Activated effector memory CD4-positive, alpha-beta T cell treated with Interleukin-2 at 50 U/mL for 16 hours (primary cell): ENCODE measurements at regions not wholly inside any gene's neighbourhood (a gene's known extent, or its start where the extent isn't known, plus 50 kb on each side); places are given as distances from the start of the nearest gene placed in this dataset.

Experiments
- DNase-seq: peaks from one replicate; pipeline ENCODE4 v3.0.0-alpha.2; 2020

DNA sequence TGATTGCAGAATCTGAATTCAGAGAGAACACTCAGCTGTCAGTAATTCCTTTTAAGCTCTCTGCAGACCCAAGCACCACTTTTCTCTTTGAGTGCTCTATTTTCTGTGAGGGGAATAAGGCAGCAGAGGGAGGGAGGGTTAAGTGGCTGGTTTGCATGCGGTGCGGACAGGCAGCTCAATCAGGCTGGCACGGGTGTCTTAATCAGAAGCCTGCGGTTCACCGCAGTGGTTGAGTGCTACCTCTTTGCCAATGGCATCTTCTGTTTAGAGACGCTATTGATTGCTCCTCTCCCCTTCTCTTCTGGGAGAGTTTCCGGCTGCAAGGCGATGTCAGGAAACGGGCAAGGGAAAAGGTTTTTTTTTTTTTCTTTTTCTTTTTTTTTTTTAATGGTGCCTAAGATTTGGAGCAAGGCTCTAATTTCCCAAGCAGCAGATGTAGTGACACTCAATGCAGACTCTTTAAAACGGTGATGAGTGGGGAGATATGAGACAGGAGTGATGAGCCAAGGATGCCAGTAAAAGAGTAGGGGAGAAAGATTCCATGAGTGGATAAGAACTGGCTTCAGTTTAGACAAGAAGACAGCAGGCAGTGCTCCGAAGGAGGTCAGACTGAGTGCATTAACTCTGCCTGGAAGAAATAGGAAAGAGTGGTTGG, 533.7 kb upstream of the SEL1L start:
- no peak for DNase-seq

DNA sequence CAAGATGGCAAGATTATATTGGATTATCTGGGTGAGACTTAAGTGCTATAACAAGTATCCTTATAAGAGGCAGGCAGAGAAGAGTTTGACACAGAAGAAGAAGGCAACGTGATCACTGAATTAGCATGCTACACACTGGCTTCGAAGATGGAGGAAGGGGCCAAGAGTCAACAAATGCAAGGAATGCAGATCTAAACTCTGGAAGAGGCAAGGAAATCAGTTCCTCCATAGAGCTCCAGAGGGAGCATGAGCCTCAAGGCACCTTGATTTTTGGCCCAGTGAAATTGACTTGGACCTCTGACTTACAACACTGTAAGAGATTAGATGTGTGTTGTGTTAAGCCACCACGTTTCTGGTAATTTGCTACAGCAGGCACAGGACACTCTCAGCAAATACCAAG, 536.4 kb upstream of the SEL1L start:
- no peak for DNase-seq

DNA sequence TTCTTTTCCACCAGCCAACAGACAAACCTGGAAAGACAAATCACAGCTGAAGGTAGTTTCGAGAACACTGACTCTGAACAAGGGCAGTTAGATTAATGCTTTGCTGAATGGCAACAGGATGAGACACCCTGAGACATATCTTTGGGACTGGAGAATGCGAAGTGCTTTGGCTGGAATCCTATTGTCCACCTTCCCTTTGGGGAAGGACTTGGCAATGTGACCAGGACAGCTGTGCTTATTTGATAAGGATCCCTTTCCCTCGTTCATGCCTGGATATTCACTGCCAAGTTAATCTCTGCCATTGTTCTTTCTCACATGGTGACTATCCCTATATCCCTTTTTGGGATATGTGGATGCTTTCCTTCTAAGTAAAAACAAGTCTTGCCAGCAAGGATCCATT, 537.1 kb upstream of the SEL1L start:
- no peak for DNase-seq

DNA sequence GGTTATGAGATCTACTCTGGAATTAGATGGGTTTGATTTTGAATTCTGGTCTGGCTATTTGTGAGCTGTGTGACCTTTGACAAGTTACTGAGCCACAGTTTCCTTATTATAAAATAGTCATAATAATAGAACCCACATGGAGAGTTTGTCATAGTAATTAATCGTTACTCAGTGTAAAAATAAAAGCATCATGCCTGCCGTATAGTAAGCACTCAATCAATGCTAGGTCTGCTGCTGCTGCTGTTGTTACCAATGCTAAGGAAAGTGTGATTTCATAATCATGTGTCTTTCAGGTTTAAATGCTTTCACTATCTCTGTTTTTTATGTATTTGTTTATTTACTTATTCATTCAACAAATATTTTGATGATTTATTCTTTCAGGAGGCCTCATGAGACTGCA, 539.9 kb upstream of the SEL1L start:
- no peak for DNase-seq

DNA sequence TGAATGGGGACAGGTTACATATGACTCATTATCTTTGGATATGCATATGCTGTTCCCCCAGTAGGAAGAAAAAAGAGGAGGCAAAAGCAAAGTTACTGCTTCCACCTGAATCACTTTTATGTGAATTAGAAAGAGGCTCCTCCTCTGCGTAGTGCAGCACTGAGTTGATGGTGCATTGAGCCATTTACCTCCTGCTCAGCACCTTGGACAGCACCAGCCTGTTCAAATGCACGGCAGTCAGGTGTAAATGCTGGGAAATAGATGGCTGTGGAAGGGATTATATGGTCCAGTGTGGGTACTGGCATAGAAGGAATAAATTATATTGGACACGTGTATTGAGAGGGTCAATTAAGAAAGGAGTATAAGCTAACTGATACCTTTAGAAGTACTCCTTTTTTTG, 541.9 kb upstream of the SEL1L start:
- DNase-seq, result no peak

DNA sequence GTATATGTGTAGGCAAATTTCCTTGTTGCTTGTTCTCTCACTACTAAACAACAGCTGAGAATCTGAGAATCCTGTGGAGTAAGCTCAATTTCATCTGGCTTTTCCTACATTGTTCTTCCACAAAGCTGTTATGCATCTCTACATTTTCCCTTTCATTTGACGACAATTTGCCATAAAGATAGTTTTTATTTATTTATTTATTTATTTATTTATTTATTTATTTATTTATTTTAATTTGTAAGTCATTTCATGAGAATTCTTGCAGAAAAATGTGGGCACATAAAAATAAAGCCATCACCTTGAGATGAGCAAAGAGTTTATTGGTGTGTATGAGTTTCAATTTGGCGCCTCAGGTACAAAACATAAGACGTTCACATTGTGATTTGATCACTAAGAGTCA, 545.9 kb upstream of the SEL1L start:
- DNase-seq, result no peak

DNA sequence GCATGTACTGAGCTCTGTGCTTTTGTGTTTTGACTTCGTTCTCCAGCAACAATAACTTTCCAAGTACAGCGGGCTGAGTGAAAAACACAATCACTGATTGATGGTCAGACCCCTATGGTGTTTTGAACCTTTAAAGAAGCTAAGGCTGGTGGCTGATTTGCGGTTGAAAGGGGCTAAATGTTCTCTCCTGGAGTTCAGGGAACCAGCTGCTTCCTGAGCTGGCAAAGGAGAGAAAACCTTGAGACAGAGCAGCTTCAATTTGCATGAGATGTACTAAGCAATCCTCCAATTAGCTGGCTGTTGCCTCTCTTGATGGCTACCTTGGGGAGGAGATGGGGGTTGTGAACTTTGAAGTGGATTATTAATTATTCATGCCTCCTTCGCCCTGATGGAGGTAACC, 546.7 kb upstream of the SEL1L start:
- DNase-seq, result no peak

DNA sequence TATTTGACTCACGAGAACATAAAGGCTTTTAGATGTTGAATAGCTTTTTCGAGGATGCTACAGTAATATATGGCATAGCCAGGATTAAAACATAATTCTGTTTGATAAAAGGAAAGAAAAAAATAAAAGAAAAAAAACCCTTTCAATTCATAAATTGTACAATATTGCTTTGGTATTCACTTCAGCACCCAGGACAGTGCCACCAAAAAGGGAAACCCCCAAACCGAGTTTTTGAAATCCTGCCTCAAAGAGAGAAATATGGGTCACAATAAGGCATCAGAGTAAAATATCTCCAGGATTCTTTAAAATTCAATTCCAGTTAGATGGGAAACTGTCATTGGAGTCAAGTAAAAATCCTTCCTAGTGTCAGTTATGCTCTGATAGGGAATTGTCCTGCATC, 551.2 kb upstream of the SEL1L start:
- no peak for DNase-seq

DNA sequence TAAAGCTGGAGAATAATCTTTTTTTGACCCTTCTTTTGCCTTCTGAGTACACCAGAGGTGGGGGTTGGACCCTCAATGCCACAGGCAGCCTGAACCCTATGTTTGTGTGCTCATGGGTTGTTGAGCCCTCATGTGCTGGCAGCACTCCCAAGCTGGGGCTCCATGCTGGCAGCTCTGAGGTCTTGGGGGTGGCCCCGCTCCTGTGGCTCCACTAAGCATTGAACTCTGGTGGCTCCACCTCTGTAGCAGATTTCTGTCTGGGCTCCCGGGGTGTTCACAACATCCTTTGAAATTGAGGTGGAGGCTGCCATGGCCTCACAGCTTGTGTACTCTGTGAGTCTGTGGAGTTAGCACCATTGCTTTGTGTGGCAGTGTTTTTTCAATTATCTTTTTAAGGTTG, 557.4 kb upstream of the SEL1L start:
- DNase-seq, result no peak

DNA sequence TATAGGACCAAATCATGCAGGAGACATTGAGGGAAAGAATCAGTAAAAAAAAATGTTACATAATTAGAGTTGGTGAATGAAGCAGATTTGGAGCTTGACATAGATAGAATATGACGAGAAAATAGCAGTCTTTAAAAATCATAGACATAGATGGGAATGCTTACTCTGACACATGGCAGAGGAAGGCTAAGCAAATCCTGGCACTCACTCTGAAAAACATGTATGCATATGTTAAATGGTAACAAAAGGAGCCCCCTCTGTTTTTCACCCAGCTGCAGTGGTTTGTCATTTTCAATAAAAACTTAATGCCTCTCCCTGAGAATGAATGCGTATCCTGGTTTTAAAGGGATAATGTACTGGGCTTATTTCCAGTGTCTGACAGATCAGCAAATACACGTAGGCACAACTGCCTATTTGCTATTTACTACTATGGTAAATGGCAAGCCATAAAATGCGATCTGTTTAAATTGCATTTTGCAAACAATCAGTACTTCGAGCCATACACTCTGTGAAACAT, 561.2 kb upstream of the SEL1L start:
- DNase-seq, result no peak

DNA sequence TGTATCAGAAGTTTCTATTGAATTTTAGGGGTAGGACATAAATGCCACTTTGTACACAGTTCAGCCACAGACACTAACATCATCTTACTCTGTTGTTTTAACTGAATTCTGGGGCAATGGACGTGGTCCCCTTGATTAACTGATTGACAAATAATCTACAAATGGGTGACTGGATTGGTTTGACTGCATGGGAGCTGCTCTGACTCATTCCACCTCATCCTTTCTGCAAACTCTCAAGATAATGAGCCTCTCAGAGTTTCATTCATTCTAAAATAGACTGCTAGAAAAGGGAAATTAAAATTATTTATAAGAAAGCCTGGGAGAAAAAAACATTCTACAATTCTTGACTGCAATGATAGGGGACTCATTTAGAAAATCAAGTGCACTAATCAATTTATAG, 570.4 kb upstream of the SEL1L start:
- DNase-seq, result no peak

DNA sequence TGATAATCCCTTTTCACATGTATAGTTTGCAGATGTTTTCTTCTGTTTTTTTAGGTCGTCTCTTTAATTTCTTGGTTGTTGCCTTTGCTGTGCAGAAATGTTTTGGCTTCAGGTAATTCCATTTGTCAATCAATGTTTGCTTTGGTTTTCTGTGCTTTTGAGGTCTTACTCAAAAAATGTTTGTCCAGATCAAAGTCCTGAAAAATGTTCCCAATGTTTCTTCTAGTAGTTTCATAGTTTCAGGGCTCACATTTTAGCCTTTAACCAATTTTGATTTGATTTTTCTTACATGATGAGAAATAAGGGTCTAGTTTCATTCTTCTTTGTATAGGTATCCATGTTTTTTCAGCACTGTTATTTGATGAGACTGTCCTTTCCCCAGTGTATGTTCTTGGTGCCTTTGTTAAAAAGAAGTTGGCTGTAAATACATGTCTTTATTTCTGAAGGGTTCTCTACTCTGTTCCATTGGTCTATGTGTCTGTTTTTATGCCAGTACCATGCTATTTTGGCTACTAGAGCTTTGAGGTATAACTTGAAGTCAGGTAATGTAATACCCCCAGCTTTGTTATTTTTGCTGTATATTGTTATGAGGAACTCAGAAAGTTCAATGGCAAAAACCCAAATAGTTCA, 578.7 kb upstream of the SEL1L start:
- no peak for DNase-seq

DNA sequence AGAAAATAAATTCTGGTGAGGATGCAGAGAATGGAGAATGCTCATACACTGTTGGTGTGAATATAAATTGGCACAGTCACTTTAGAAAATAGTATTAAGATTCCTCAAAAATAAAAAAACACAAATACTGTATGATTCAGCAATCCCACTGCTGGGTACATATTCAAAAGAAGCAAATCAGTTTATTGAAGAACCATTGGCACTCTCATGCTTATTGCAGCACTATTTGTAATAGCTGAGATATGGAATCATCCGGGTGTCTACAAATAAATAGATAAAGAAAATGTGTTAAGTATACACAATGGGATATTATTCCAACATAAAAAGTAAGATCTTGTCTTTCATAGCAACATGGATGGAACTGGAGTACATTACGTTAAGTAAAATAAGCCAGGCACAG, 579.4 kb upstream of the SEL1L start:
- no peak for DNase-seq

DNA sequence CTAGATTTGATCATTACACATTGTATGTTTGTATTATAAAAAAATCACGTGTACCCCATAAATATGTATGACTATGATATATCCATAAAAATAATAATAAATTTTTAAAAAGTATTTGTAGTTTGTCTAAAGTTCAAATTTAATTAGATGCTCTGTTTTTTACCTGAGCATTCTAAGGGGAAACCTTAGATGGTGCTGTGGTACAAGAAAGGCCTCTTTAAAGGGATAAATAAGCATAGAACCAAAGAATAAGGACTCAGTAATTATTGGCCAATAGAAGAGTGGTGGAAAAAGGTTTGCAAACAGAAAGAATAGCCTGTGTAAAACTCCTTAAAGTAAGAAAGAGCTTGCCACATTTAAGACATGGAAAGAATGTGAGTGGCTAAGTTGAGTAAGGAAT, 580.1 kb upstream of the SEL1L start:
- no peak for DNase-seq

DNA sequence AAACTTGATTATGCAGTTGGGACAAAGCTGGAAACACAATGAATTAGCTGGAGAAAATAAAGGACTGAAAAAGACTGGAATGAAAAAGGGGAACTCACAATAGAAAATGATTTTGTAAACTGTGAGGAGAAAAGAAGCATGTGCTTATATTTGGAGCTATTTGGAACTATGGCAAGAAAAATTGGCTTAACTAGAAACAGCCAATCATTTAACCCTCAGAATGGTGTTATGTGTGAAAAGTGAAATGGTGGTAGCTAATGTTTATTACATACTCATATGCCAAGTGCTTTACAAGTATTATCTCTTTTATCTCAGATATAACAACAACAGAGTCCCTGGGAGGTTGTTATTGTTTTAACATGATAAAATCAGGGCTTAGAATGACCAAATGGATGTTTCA, 583.1 kb upstream of the SEL1L start:
- no peak for DNase-seq

DNA sequence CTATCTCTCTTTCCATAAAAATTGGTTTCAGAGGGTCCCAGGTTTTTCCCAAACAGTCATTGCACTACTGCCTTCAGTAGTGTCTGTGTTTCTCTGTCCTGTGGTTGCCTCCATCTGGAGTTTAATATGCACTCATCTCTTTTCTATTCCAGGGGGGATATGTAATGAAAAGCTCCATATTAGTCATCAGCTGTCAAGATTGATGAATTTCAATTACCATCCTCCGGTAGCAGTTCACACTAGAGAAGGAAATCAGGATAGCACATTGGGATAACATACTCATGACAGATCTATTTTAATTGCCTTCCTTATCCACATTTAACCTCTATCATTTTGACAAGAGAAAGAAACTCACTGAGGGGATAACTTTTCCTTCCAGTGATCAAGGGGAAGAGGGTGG, 589.0 kb upstream of the SEL1L start:
- no peak for DNase-seq

DNA sequence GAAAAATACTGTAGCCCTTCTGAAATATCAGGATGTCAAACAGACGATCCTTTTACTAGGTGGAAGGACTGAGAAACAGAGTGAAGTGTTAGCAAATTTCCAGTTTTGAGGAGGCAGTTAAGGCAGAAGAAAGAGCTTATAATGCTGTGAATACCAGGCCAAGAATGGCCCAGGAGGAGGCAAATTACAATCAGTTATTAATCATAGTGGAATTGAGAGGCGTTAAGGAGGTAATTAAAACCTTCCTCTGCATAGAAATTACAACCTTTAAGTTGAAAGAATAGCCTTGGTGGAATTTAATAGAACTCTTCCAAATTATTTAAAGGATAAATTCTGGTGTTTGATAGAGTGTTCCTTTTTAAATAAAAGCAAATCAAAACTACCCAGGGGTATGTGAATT, 590.9 kb upstream of the SEL1L start:
- DNase-seq, result no peak

DNA sequence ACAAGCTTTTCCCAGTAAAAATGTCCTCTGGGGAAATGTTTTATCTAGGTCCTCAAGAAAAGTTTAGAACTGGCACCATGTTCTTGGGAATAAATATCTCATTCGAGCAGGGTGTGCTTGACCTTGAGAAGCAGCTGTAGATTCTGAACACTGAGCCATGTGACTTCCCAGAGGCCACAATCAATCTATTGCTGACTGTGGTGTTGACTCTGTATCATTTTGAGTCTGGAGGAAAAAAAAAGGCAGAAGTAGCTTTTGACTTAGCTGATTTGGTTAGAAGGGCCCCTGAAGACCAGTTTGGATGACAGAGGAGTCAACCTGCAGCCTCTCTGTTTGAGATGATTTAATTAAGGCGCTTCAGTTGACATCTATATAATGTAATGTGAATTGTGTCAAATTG, 592.4 kb upstream of the SEL1L start:
- DNase-seq, result no peak

DNA sequence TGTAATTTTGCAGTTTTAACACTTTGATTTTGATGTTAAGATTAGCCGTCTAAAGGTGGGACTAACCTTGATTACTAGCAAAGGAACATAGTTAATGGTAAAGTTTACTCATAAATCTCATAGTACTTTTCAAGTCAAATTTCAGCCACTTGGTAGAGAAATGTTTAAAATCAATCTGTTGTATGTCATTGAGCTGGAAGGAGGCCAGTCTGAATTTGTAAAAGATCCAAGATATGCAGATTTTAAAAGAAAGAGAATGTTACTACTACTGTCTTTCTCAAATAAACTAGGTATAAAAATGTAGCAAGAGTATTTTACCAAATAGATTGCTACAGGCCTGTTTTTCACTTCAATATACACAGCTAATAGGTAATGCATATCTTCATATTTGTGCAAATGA, 600.8 kb upstream of the SEL1L start:
- DNase-seq, result no peak

DNA sequence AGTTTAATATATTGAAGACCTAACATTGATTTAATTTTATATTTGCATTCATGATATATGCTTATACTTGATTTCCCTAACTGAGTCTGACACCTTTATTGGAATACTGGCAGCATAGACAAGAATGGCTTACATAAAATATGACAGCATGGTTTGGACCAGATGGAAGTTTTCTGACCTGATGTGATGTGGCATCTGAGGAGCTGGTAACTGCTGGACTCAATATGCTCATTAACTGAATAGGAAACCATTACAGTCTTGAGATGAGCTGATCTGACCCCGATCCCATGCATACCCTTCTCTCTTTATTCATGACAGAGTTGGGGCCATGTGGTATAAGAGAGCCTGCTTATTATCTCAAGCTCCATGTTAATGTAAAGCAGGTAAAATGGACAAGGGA, 604.8 kb upstream of the SEL1L start:
- no peak for DNase-seq

DNA sequence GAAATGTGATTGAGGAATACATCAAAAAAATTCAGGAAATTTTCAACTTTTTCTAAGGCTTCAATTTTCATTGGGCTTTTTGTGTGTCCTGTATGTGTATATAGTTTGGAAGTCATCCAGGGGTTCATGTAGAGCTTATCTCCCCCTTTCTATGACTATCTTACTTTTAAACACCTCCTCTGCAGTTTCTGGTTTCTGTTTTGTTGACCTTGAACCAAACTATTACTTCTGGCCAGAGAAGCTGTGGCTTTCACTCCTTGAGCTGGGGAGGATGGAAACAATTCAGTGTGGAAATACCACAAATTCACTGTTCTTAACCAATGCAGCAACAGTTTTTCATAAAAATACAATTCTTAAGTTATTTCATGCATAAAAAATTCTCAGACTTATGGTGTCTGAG, 613.2 kb upstream of the SEL1L start:
- DNase-seq, result no peak

DNA sequence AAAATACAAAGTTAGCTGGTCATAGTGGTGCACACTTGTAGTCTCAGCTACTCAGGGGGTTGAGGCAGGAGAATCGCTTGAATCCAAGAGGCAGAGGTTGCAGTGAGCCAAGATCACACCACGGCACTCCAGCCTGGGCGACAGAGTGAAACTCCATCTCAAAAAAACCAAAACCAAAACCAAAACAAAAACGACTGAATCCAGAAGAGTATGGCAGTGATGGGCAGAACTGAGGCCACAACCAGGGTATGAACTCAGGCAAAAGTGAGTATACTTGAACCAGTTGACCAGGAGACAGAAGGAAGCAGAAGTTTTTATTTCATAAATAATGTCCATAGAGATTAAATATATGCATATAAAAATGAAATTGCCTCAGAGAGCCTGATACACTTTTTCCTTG, 620.0 kb upstream of the SEL1L start:
- no peak for DNase-seq

DNA sequence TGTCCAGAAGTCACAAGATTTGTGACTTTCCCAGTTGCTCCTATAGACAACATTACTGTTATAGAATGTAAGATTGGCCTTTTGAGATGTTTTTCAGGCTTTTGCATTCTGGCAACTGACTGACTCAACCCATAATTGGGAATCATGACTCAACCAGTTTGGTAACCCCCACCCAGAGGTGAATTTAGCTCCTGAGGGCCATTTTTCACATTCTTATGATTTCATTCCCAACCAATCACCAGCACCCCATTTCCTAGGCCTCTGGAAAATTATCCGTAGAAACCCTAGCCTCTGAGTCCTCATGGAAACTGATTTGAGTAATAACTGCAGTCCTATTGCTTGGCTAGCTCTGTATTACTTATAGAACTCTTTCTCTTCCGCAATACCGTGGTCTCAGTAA, 626.0 kb upstream of the SEL1L start:
- no peak for DNase-seq

DNA sequence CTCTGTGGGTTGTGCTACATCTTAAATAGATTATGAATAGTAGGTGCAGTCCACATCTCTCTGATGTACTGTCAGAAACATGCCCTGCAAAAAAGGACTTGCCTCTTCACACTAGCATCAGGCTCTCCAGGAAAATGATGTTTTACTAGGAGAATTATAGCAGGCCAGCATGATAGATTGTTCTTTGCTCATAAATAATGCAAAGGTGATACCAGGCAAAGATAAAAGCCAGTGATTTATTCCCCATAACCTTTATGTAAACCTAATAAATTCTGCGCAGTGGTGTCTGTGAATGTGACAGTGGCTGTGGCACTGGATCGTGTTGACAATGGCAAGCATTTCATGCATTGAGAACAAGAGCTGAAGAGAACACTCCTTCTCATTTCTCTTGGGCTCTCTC, 646.5 kb upstream of the SEL1L start:
- no peak for DNase-seq

DNA sequence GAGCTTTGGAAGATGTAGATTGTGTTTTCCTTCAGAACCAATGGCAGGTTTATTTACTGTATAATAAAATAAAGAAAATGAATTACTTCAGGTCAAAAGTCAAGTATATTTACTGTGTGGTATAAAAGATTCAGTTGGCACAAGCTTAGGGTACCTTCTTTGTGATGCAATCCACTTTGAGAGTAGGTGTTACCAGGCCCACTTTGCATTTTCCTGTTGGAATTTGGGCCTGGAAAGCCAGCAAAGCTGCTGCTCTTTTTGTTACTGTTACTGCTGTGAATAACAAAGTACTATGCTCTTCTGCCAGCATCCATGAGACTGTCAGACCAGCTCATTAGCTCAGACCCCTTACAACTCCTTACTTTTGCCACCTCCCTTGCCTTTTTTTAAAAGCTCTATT, 649.0 kb upstream of the SEL1L start:
- DNase-seq, result no peak
